Neural cell (in vitro differentiated cells): ENCODE measurements at regions not wholly inside any gene's neighbourhood (a gene's known extent, or its start where the extent isn't known, plus 50 kb on each side); places are given as distances from the start of the nearest gene placed in this dataset.

Source experiments
- H2AFZ ChIP-seq: fragments of 200-600, 300-800 bp; sonication (generic), shearing (Covaris generic); 2 replicates; pipeline ENCODE4 v1.6.0; 2014; ENCODE audit warnings: low read depth, mild to moderate bottlenecking, antibody characterized with exemption, low read length, moderate library complexity
- H3F3A ChIP-seq: fragments of 200-600 bp; shearing (Covaris generic); 2 replicates; pipeline ENCODE4 v1.6.1; 2016; ENCODE audit warnings: mild to moderate bottlenecking, moderate library complexity, mixed read lengths, antibody characterized with exemption, low read length; ENCODE audit not compliant: insufficient read depth, poor library complexity, severe bottlenecking
- H3K27ac ChIP-seq: fragments of 200-600, 300-800 bp; sonication (generic), shearing (Covaris generic); 2 replicates; pipeline ENCODE4 v1.5.1; 2014; ENCODE audit warnings: mild to moderate bottlenecking, low read length, moderate library complexity
- H3K27me3 ChIP-seq: fragments of 300-800, 200-600 bp; sonication (generic), shearing (Covaris generic); 2 replicates; pipeline ENCODE4 v1.6.0; 2014; ENCODE audit warnings: mild to moderate bottlenecking, low read depth, low read length, moderate library complexity; ENCODE audit not compliant: insufficient read depth
- H3K36me3 ChIP-seq: fragments of 300-800, 200-600 bp; sonication (generic), shearing (Covaris generic); 2 replicates; pipeline ENCODE4 v1.5.1; 2014; ENCODE audit warnings: mild to moderate bottlenecking, antibody characterized with exemption, low read length, moderate library complexity; ENCODE audit not compliant: insufficient read depth
- H3K4me2 ChIP-seq: fragments of 300-800, 200-600 bp; sonication (generic), shearing (Covaris generic); 2 replicates; pipeline ENCODE4 v1.6.0; 2014; ENCODE audit warnings: mild to moderate bottlenecking, low read length
- H3K4me3 ChIP-seq: fragments of 300-800, 200-600 bp; sonication (generic), shearing (Covaris generic); 2 replicates; pipeline ENCODE4 v1.5.1; 2014; ENCODE audit warnings: mild to moderate bottlenecking, low read length, moderate library complexity
- H3K79me2 ChIP-seq: fragments of 200-600 bp; shearing (Covaris generic); replicated peaks from 2 replicates; pipeline ENCODE4 v1.6.0; 2014; ENCODE audit warnings: mild to moderate bottlenecking, low read length, moderate library complexity; ENCODE audit not compliant: insufficient read depth
- H3K9ac ChIP-seq: fragments of 300-800, 200-600 bp; sonication (generic), shearing (Covaris generic); 2 replicates; pipeline ENCODE4 v1.6.1; 2016; ENCODE audit warnings: mild to moderate bottlenecking, low read length, mixed read lengths
- H3K9me2 ChIP-seq: fragments of 200-600 bp; shearing (Covaris generic); 2 replicates; pipeline ENCODE4 v1.6.1; 2016; ENCODE audit warnings: mild to moderate bottlenecking, low read length, mixed read lengths; ENCODE audit not compliant: insufficient read depth
- H3K9me3 ChIP-seq: fragments of 200-600, 300-800 bp; sonication (generic), shearing (Covaris generic); 2 replicates; pipeline ENCODE4 v1.6.1; 2016; ENCODE audit warnings: mild to moderate bottlenecking, mixed run types, low read length, moderate library complexity, mixed read lengths
- H4K20me1 ChIP-seq: fragments of 200-600 bp; shearing (Covaris generic); 2 replicates; pipeline ENCODE4 v1.6.1; 2016; ENCODE audit warnings: mild to moderate bottlenecking, mixed run types; ENCODE audit not compliant: insufficient read depth
- CTCF ChIP-seq: fragments of 450-650 bp; IDR thresholded peaks from 2 replicates; pipeline ENCODE4 v1.5.1; 2014; ENCODE audit warnings: antibody characterized with exemption, mild to moderate bottlenecking, moderate library complexity; ENCODE audit not compliant: poor library complexity, severe bottlenecking
- EP300 ChIP-seq: fragments of 450-650 bp; conservative IDR thresholded peaks from 2 replicates; pipeline ENCODE4 v1.6.1; 2014; ENCODE audit warnings: antibody characterized with exemption, mild to moderate bottlenecking, moderate library complexity; ENCODE audit not compliant: poor library complexity, severe bottlenecking
- EZH2 ChIP-seq: fragments of 200-600, 300-800 bp; shearing (Covaris generic), sonication (generic); IDR thresholded peaks from 2 replicates; pipeline ENCODE4 v1.6.1; 2014; ENCODE audit warnings: antibody characterized with exemption, low read length, borderline replicate concordance, mild to moderate bottlenecking; ENCODE audit not compliant: insufficient read depth, poor library complexity, severe bottlenecking
- MXI1 ChIP-seq: fragments of 450-650 bp; conservative IDR thresholded peaks from 2 replicates; pipeline ENCODE4 v1.6.1; 2014; ENCODE audit warnings: antibody characterized with exemption, mild to moderate bottlenecking; ENCODE audit not compliant: poor library complexity, severe bottlenecking
- POLR2AphosphoS5 ChIP-seq: IDR thresholded peaks from 2 replicates; pipeline ENCODE4 v1.6.1; 2012
- RAD21 ChIP-seq: fragments of 450-650 bp; conservative IDR thresholded peaks from 2 replicates; pipeline ENCODE4 v1.6.1; 2014; ENCODE audit warnings: antibody characterized with exemption, mild to moderate bottlenecking, moderate library complexity
- REST ChIP-seq: IDR thresholded peaks from 2 replicates; pipeline ENCODE4 v1.6.1; 2012; ENCODE audit warnings: borderline replicate concordance
- SMC3 ChIP-seq: fragments of 450-650 bp; conservative IDR thresholded peaks from 2 replicates; pipeline ENCODE4 v1.6.1; 2014; ENCODE audit warnings: antibody characterized with exemption, mild to moderate bottlenecking, moderate library complexity; ENCODE audit not compliant: poor library complexity
- TAF1 ChIP-seq: IDR thresholded peaks from 2 replicates; pipeline ENCODE4 v1.6.1; 2012; ENCODE audit warnings: low read depth

- Histone ChIP-seq H3K27me3 (no peaks in the 10 kb centered on the region), H3F3A (no peaks in the 10 kb centered on the region), H3K79me2 (no peaks in the 10 kb centered on the region), H3K4me3 (no peak overlapping the region), H3K4me2 (no peak overlapping the region), H3K9me3 (no peaks in the 10 kb centered on the region), H3K27ac (no peak overlapping the region), H3K9me2 (no peaks in the 10 kb centered on the region), H3K9ac (no peak overlapping the region), H4K20me1 (no peaks in the 10 kb centered on the region), H3K36me3 (no peaks in the 10 kb centered on the region), H2AFZ (no peak overlapping the region)
- no peak for TF ChIP-seq REST
- no peak for TF ChIP-seq TAF1
- no peak for TF ChIP-seq CTCF
- no peak for TF ChIP-seq EZH2
- no peak for TF ChIP-seq MXI1
- TF ChIP-seq POLR2AphosphoS5: no peak
- no peak for TF ChIP-seq SMC3
- no peak for TF ChIP-seq EP300
- no peak for TF ChIP-seq RAD21
These were observed 121.8 kb downstream of the CYLD start for GRCh38 chr16:50863644-50864144.

GRCh38 chr16:50862818-50863643, 121.1 kb downstream of the CYLD start:
- no peak overlapping the region for H3K4me3 ChIP-seq
- TF ChIP-seq RAD21: no peak
- TF ChIP-seq TAF1: no peak
- no peak for TF ChIP-seq EZH2
- no peak for TF ChIP-seq MXI1
- no peaks in the 10 kb centered on the region for H3K36me3 ChIP-seq
- no peak overlapping the region for H3K27ac ChIP-seq
- H3K9ac ChIP-seq: no peak overlapping the region
- no peaks in the 10 kb centered on the region for H3K9me2 ChIP-seq
- H3K9me3 ChIP-seq: no peaks in the 10 kb centered on the region
- no peaks in the 10 kb centered on the region for H3K79me2 ChIP-seq
- H3F3A ChIP-seq: no peaks in the 10 kb centered on the region
- H2AFZ ChIP-seq: no peak overlapping the region
- no peaks in the 10 kb centered on the region for H4K20me1 ChIP-seq
- no peak overlapping the region for H3K4me2 ChIP-seq
- H3K27me3 ChIP-seq: no peaks in the 10 kb centered on the region
